ENCODE measurements at regions not wholly inside any gene's neighbourhood (a gene's known extent, or its start where the extent isn't known, plus 50 kb on each side); places are given as distances from the start of the nearest gene placed in this dataset.

- TF ChIP-seq POLR2AphosphoS5 (IDR thresholded peaks at IDR 0.05) (no peak), CTCF (IDR thresholded peaks at IDR 0.05) (no peak), EP300 (IDR thresholded peaks at IDR 0.05) (no peak), POLR2A (IDR thresholded peaks at IDR 0.05) (no peak)
Observed at GRCh38 chr4:117455088-117455487, 369.7 kb upstream of the TRAM1L1 start.

All from gastroesophageal sphincter (tissue), 3 donors.